Brain microvascular endothelial cell (primary cell): ENCODE measurements at regions not wholly inside any gene's neighbourhood (a gene's known extent, or its start where the extent isn't known, plus 50 kb on each side); places are given as distances from the start of the nearest gene placed in this dataset.

Experiments used
- DNase-seq: peaks from one replicate; pipeline ENCODE4 v3.0.0-alpha.2; 2020
- H3K27ac ChIP-seq: fragments of 250-450 bp; sonication (Bioruptor Pico); 2 replicates; pipeline ENCODE4 v1.5.1; 2020; ENCODE audit warnings: mild to moderate bottlenecking, moderate library complexity
- H3K27me3 ChIP-seq: fragments of 250-450 bp; sonication (Bioruptor Pico); replicated peaks from 2 replicates; pipeline ENCODE4 v1.5.1; 2020; ENCODE audit warnings: mild to moderate bottlenecking
- H3K36me3 ChIP-seq: fragments of 250-450 bp; sonication (Bioruptor Pico); replicated peaks from 2 replicates; pipeline ENCODE4 v1.5.1; 2020; ENCODE audit warnings: mild to moderate bottlenecking
- H3K4me3 ChIP-seq: 2 replicates; pipeline ENCODE4 v1.5.1; 2011; ENCODE audit warnings: low read depth, mild to moderate bottlenecking, control low read depth, low read length, moderate library complexity
- CTCF ChIP-seq: IDR thresholded peaks from 2 replicates; pipeline ENCODE4 v1.5.1; 2011; ENCODE audit warnings: low read depth, mild to moderate bottlenecking, moderate library complexity, low read length, control low read depth, inconsistent platforms; ENCODE audit errors: missing control alignments
- in situ Hi-C: cut with HindIII; loops from 2 replicates; pipeline ENCODE4 v1.10.0; 2017; ENCODE audit warnings: low sequenced_read_pairs, low pct_ligation_motif_present

GRCh38 chr1:208923456-208923855 is 660.1 kb upstream of the CAMK1G start:
- no peaks in the 10 kb centered on the region for H3K36me3 ChIP-seq
- in situ Hi-C loops, result no loop called here
- H3K4me3 ChIP-seq, result no peak overlapping the region
- H3K27me3 ChIP-seq, result no peaks in the 10 kb centered on the region
- TF ChIP-seq CTCF, result no peak
- no peak for DNase-seq
- no peak overlapping the region for H3K27ac ChIP-seq

GRCh38 chr1:208923946-208924720 is 659.4 kb upstream of the CAMK1G start:
- H3K36me3 ChIP-seq, result no peaks in the 10 kb centered on the region
- no peak for DNase-seq
- no peaks in the 10 kb centered on the region for H3K27me3 ChIP-seq
- no peak for TF ChIP-seq CTCF
- H3K27ac ChIP-seq, result no peak overlapping the region
- H3K4me3 ChIP-seq, result no peak overlapping the region
- in situ Hi-C loops, result no loop called here

GRCh38 chr1:208924928-208925327 is 658.6 kb upstream of the CAMK1G start:
- in situ Hi-C loops, result no loop called here
- H3K36me3 ChIP-seq, result no peaks in the 10 kb centered on the region
- no peak for DNase-seq
- no peak overlapping the region for H3K4me3 ChIP-seq
- H3K27ac ChIP-seq, result no peak overlapping the region
- TF ChIP-seq CTCF, result no peak
- no peaks in the 10 kb centered on the region for H3K27me3 ChIP-seq

DNA sequence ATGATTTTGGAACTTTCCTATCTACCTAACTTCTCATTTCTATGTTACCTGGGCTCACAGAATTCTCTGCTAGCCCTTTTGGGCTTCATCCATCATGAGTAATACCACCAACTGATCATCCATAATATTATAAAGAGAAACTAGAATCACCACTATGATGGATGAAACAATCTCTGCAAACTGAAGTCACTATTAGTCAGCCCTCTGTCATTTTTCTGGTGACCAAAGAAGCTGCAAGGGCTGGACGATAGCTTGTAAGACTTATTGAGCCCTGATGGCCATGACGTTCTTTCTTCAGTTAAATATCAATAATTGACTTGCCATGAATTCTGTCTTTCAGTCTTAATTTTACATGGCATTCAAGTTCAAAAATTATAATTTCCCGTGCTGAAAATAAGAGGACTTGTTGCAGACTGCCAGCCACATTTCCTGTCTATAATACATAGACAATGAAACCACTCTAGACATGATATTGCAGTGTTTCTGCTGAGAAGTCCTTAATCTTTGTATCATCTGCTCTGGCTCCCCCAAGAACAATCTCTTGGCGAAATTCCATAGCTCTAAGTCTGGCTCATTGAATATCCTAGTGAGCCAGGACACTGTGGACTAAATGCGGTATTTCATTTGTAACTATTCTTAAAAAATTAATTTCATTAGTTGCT is 655.0 kb upstream of the CAMK1G start:
- Histone ChIP-seq H3K4me3 (no peak overlapping the region), H3K27me3 (no peaks in the 10 kb centered on the region), H3K36me3 (no peaks in the 10 kb centered on the region), H3K27ac (no peak overlapping the region)
- TF ChIP-seq CTCF, result no peak
- no peak for DNase-seq
- in situ Hi-C loops, result no loop called here

- no peak overlapping the region for H3K27ac ChIP-seq
- no peaks in the 10 kb centered on the region for H3K27me3 ChIP-seq
- no peaks in the 10 kb centered on the region for H3K36me3 ChIP-seq
- no peak for TF ChIP-seq CTCF
- no peak for DNase-seq
- in situ Hi-C loops, result no loop called here
- no peak overlapping the region for H3K4me3 ChIP-seq
Observed at GRCh38 chr1:208929575-208929974, 653.9 kb upstream of the CAMK1G start.
